Activated T-cell treated with anti-CD3 and anti-CD28 coated beads, Interleukin-2, amount 50 U/mL, for 72 hours (primary cell): ENCODE measurements at regions not wholly inside any gene's neighbourhood (a gene's known extent, or its start where the extent isn't known, plus 50 kb on each side); places are given as distances from the start of the nearest gene placed in this dataset.
"Not testable (repeated sequence)": the region's sequence is repeated elsewhere in the genome, so short reads cannot be mapped to it uniquely, and the experiment has no call there.

ENCODE experiments used
- ATAC-seq, 2 donors: fragments of 150-1000 bp; cut with Tn5 transposase; replicated peaks in 1 of 2; 2 replicates each; pipeline ENCODE4 v1.10.0; 2021; ENCODE audit warnings: moderate library complexity in 2 of 2, mild to moderate bottlenecking in 1 of 2
- DNase-seq, 2 donors: peaks; one replicate each; pipeline ENCODE4 v3.0.0; 2021 to 2022; ENCODE audit warnings: mixed read lengths in 1 of 2
- H3K27ac Mint-ChIP-seq: one replicate; pipeline ENCODE4 v1.8.0; 2022; ENCODE audit warnings: mild to moderate bottlenecking, moderate library complexity, mixed read lengths
- H3K27me3 Mint-ChIP-seq: one replicate; pipeline ENCODE4 v1.8.0; 2022; ENCODE audit warnings: low read depth, mixed read lengths
- H3K36me3 Mint-ChIP-seq, 2 donors: one replicate each; pipeline ENCODE4 v1.8.0; 2022; ENCODE audit warnings: mixed read lengths in 2 of 2, mild to moderate bottlenecking in 1 of 2; ENCODE audit not compliant: insufficient read depth in 2 of 2
- H3K4me1 Mint-ChIP-seq: one replicate; pipeline ENCODE4 v1.8.0; 2022; ENCODE audit warnings: low read depth, mixed read lengths
- H3K4me3 Mint-ChIP-seq, 2 donors: one replicate each; pipeline ENCODE4 v1.8.0; 2022; ENCODE audit warnings: mild to moderate bottlenecking in 2 of 2, mixed read lengths in 2 of 2, moderate library complexity in 2 of 2
- H3K9me3 Mint-ChIP-seq, 2 donors: one replicate each; pipeline ENCODE4 v1.8.0; 2022; ENCODE audit warnings: mixed read lengths in 2 of 2

DNA sequence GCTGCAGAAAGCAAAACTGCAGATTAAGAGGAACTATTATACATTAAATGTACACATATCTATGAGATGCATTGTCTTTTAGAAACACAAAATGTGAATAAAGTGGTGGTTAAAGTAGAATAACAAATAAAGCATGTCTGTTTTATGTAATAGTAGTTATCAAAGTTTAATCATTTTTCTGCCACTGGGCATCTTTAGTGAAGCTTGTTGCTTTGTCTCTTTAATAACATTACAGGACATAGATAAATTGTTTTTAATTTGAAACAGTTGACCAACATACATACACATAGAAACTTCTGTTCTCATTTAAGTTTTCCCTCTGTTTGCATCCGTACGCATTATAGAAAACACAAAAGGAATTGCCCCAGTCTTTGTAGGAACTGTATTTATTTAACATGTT is 1700.0 kb upstream of the ADGRL3 start:
- Mint-ChIP-seq H3K36me3 (no peaks in the 10 kb centered on the region), H3K4me3 (no peak overlapping the region), H3K27me3 (no peaks in the 10 kb centered on the region), H3K4me1 (no peaks in the 10 kb centered on the region), H3K27ac (no peak overlapping the region), H3K9me3 (peaks cover 5 to 11% of the 10 kb centered on the region in 2 donors)
- DNase-seq (no peak), ATAC-seq (no peak)

DNA sequence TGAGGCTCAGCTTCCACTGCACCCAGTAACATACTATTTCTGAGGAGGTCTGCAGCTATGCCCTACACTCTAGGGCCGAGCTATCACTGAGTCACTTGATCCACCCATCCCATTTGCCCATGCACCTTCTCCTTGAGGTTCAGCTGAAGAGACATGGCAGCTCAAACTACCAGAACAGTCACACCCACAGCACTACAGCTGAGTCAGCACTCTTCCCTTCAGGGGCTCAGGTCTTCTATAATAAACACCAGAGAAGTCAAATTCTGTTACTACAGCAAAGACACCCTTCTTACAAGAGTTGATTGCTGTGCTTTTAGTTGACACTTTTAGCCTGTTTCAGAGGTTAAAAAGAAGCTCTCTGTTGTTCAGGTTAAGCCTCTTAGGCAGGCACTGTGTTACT is 1696.4 kb upstream of the ADGRL3 start:
- Mint-ChIP-seq H3K27ac (no peak overlapping the region), H3K4me3 (no peak overlapping the region), H3K4me1 (no peaks in the 10 kb centered on the region), H3K9me3 (peaks cover 3 to 7% of the 10 kb centered on the region in 2 donors), H3K27me3 (no peaks in the 10 kb centered on the region), H3K36me3 (no peaks in the 10 kb centered on the region)
- DNase-seq (no peak), ATAC-seq (no peak)

DNA sequence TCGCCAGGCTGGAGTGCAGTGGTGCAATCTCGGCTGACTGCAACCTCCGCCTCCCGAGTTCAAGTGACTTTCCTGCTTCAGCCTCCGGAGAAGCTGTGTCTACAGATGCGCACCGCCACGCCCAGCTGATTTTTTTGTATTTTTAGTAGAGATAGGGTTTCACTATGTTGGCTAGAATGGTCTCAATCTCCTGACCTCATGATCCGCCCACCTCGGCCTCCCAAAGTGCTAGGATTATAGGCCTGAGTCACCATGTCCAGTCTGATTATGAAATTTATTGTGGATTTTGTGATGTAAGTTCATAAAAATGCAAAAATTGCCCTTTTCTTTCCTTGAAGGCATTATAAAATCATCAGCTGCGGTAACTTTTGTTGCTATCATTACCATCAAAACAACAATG is 1688.3 kb upstream of the ADGRL3 start:
- not testable (repeated sequence) for H3K4me3 Mint-ChIP-seq, H3K4me1 Mint-ChIP-seq, H3K36me3 Mint-ChIP-seq, H3K27ac Mint-ChIP-seq, H3K27me3 Mint-ChIP-seq, ATAC-seq, DNase-seq, H3K9me3 Mint-ChIP-seq

- H3K4me3 Mint-ChIP-seq, result no peak overlapping the region
- peaks cover 0 to 3% of the 10 kb centered on the region in 2 donors for H3K9me3 Mint-ChIP-seq
- H3K27ac Mint-ChIP-seq, result no peak overlapping the region
- DNase-seq (no peak), ATAC-seq (no peak)
- no peaks in the 10 kb centered on the region for H3K27me3 Mint-ChIP-seq
- no peaks in the 10 kb centered on the region for H3K4me1 Mint-ChIP-seq
- no peaks in the 10 kb centered on the region for H3K36me3 Mint-ChIP-seq
These were observed 1683.1 kb upstream of the ADGRL3 start for GRCh38 chr4:59517007-59517406.

GRCh38 chr4:59518005-59518823 is 1681.9 kb upstream of the ADGRL3 start:
- DNase-seq, result no peak
- Mint-ChIP-seq H3K27me3 (no peaks in the 10 kb centered on the region), H3K36me3 (no peaks in the 10 kb centered on the region), H3K27ac (no peak overlapping the region), H3K4me1 (no peaks in the 10 kb centered on the region), H3K4me3 (no peak overlapping the region), H3K9me3 (peaks cover 2 to 5% of the 10 kb centered on the region in 2 donors)
- ATAC-seq, result no peak

DNA sequence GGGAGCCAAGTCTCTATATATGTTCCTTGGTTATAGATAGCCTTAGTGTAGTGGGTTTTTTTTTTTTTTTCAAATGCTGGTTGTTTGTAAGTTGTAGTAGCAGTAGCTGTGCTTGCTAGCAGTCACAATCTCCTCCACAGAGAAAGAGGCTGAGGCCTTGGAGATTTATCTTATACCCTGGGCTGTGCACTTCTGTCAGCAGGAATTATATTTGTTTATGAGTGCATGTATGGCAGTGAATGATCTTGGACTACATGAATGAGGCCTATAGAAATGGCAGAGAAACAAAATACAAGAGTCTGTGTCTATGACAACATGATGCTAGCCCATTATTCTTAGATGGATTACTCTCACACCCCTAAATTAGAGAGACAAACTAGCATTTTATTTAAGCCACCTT is 1674.2 kb upstream of the ADGRL3 start:
- H3K27me3 Mint-ChIP-seq, result no peaks in the 10 kb centered on the region
- H3K4me3 Mint-ChIP-seq, result no peak overlapping the region
- H3K4me1 Mint-ChIP-seq, result no peaks in the 10 kb centered on the region
- H3K9me3 Mint-ChIP-seq, result peaks cover 6 to 7% of the 10 kb centered on the region in 2 donors
- DNase-seq (no peak), ATAC-seq (no peak)
- no peaks in the 10 kb centered on the region for H3K36me3 Mint-ChIP-seq
- H3K27ac Mint-ChIP-seq, result no peak overlapping the region

GRCh38 chr4:59535541-59535940 is 1664.6 kb upstream of the ADGRL3 start:
- no peak for ATAC-seq
- Mint-ChIP-seq H3K4me3 (no peak overlapping the region), H3K36me3 (no peaks in the 10 kb centered on the region), H3K27me3 (no peaks in the 10 kb centered on the region), H3K4me1 (no peaks in the 10 kb centered on the region), H3K27ac (no peak overlapping the region), H3K9me3 (peaks cover 2 to 8% of the 10 kb centered on the region in 2 donors)
- no peak for DNase-seq

- ATAC-seq, result no peak
- no peak for DNase-seq
- Mint-ChIP-seq H3K27ac (no peak overlapping the region), H3K9me3 (peaks cover 2 to 8% of the 10 kb centered on the region in 2 donors), H3K36me3 (no peaks in the 10 kb centered on the region), H3K4me3 (no peak overlapping the region), H3K4me1 (no peaks in the 10 kb centered on the region), H3K27me3 (no peaks in the 10 kb centered on the region)
These were observed 1663.7 kb upstream of the ADGRL3 start for GRCh38 chr4:59536428-59536827.

- DNase-seq, result no peak
- peaks cover 2 to 7% of the 10 kb centered on the region in 2 donors for H3K9me3 Mint-ChIP-seq
- H3K4me1 Mint-ChIP-seq, result no peaks in the 10 kb centered on the region
- no peak overlapping the region for H3K27ac Mint-ChIP-seq
- no peak for ATAC-seq
- H3K36me3 Mint-ChIP-seq, result no peaks in the 10 kb centered on the region
- H3K4me3 Mint-ChIP-seq, result no peak overlapping the region
- H3K27me3 Mint-ChIP-seq, result no peaks in the 10 kb centered on the region
These were observed 1662.8 kb upstream of the ADGRL3 start for GRCh38 chr4:59537246-59537886.

DNA sequence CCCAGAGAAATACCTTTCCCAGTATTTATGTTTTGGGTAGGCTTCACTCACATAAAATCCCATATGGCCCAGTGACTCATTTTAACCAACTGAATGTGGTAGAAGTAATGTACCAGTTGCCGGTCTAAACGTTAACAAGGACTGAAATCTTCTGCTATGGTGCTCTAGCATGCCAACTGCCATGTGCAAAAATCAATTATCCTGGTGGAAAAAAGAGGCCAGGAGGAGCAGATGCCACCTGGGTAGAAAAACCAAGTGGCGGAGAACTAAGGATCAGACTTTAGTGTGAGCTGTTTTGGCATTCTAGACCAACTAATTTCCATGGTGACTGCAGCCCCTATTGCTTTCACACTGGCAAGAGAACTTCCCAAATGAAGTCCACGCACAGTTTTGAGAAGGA is 1660.7 kb upstream of the ADGRL3 start:
- Mint-ChIP-seq H3K27ac (no peak overlapping the region), H3K9me3 (peaks cover 2 to 5% of the 10 kb centered on the region in 2 donors), H3K4me3 (no peak overlapping the region), H3K4me1 (no peaks in the 10 kb centered on the region), H3K36me3 (no peaks in the 10 kb centered on the region), H3K27me3 (no peaks in the 10 kb centered on the region)
- DNase-seq (no peak), ATAC-seq (no peak)

GRCh38 chr4:59540311-59540710 is 1659.8 kb upstream of the ADGRL3 start:
- H3K4me3 Mint-ChIP-seq, result no peak overlapping the region
- no peak overlapping the region for H3K27ac Mint-ChIP-seq

GRCh38 chr4:59553063-59553720 is 1646.9 kb upstream of the ADGRL3 start:
- H3K4me3 Mint-ChIP-seq, result no peak overlapping the region
- DNase-seq, result peak in 1 of 2 donors; percentile 2
- no peaks in the 10 kb centered on the region for H3K4me1 Mint-ChIP-seq
- no peak overlapping the region for H3K27ac Mint-ChIP-seq
- peak in 1 of 2 donors; percentile 62 for ATAC-seq
- H3K9me3 Mint-ChIP-seq, result peaks cover 8 to 19% of the 10 kb centered on the region in 2 donors
- H3K27me3 Mint-ChIP-seq, result no peaks in the 10 kb centered on the region
- H3K36me3 Mint-ChIP-seq, result no peaks in the 10 kb centered on the region

More at GRCh38 chr4:59540311-59540710, 1659.8 kb upstream of the ADGRL3 start:
- Mint-ChIP-seq H3K4me1 (no peaks in the 10 kb centered on the region), H3K27me3 (no peaks in the 10 kb centered on the region), H3K36me3 (no peaks in the 10 kb centered on the region), H3K9me3 (peaks cover 0 to 3% of the 10 kb centered on the region in 2 donors)
- ATAC-seq (no peak), DNase-seq (no peak)

GRCh38 chr4:59553721-59554091 is 1646.4 kb upstream of the ADGRL3 start:
- H3K9me3 Mint-ChIP-seq, result peaks cover 10 to 23% of the 10 kb centered on the region in 2 donors
- no peak for DNase-seq
- H3K4me3 Mint-ChIP-seq, result no peak overlapping the region
- no peaks in the 10 kb centered on the region for H3K4me1 Mint-ChIP-seq
- no peak for ATAC-seq
- no peak overlapping the region for H3K27ac Mint-ChIP-seq
- H3K27me3 Mint-ChIP-seq, result no peaks in the 10 kb centered on the region
- H3K36me3 Mint-ChIP-seq, result no peaks in the 10 kb centered on the region
